Panc1 (cell line): ENCODE measurements at regions not wholly inside any gene's neighbourhood (a gene's known extent, or its start where the extent isn't known, plus 50 kb on each side); places are given as distances from the start of the nearest gene placed in this dataset.

ENCODE experiments used
- ATAC-seq: fragments of 200-7000 bp; cut with Tn5 transposase; 2 replicates; pipeline ENCODE4 v1.9.1; 2020; ENCODE audit warnings: mild to moderate bottlenecking, moderate library complexity
- BruUV-seq: library from RNA; stranded (reverse); fragments of 400-500 nt; replicated peaks from 2 replicates; lab custom pipeline; 2021; lab: Mats Ljungman, UMichigan
- CTCF ChIA-PET: fragments of 300-600 bp; sonication (Branson Sonifier 250); formaldehyde crosslinking; loops from one replicate; lab custom pipeline; 2022; ENCODE audit warnings: antibody characterized with exemption; lab: Charles Lee
- POLR2A ChIA-PET: fragments of 300-600 bp; sonication (Branson Sonifier 250); formaldehyde crosslinking; loops from one replicate; lab custom pipeline; 2022; ENCODE audit warnings: antibody characterized with exemption; lab: Charles Lee
- DNase-seq: peaks from one replicate; pipeline ENCODE4 v3.0.0-alpha.2; 2010; ENCODE audit warnings: low read depth, low spot score
- H3K27ac ChIP-seq: 2 replicates; pipeline ENCODE4 v1.5.1; 2011; ENCODE audit warnings: mild to moderate bottlenecking, low read length, inconsistent platforms
- H3K27me3 ChIP-seq: fragments of 200-500 bp; sonication (Bioruptor generic); 2 replicates; pipeline ENCODE4 v1.6.0; 2014; ENCODE audit warnings: low read length, inconsistent platforms; ENCODE audit not compliant: control insufficient read depth, insufficient read depth
- H3K36me3 ChIP-seq: fragments of 200-500 bp; sonication (Bioruptor generic); 2 replicates; pipeline ENCODE4 v1.5.1; 2014; ENCODE audit warnings: inconsistent platforms, mild to moderate bottlenecking, low read length, moderate library complexity; ENCODE audit not compliant: control insufficient read depth, insufficient read depth
- H3K4me1 ChIP-seq: 2 replicates; pipeline ENCODE4 v1.5.1; 2011; ENCODE audit warnings: inconsistent platforms, mild to moderate bottlenecking, low read length, moderate library complexity; ENCODE audit not compliant: control insufficient read depth, insufficient read depth
- H3K4me3 ChIP-seq, 2 experiments: 2 replicates each; pipeline ENCODE4 v1.5.1; 2011 to 2012; ENCODE audit warnings: low read depth in 2 of 2, low read length in 2 of 2, mild to moderate bottlenecking in 2 of 2, inconsistent platforms in 1 of 2, moderate library complexity in 1 of 2
- H3K9me3 ChIP-seq: fragments of 200-500 bp; sonication (Bioruptor generic); 2 replicates; pipeline ENCODE4 v1.5.1; 2014; ENCODE audit warnings: low read depth, mild to moderate bottlenecking, inconsistent platforms, low read length, moderate library complexity; ENCODE audit not compliant: control insufficient read depth, insufficient read depth
- CTCF ChIP-seq: fragments of 450-650 bp; IDR thresholded peaks from 2 replicates; pipeline ENCODE4 v1.5.1; 2017; ENCODE audit warnings: mild to moderate bottlenecking
- POLR2AphosphoS5 ChIP-seq: IDR thresholded peaks from 2 replicates; pipeline ENCODE4 v1.6.1; 2012; ENCODE audit warnings: mild to moderate bottlenecking, low read depth, low read length, moderate library complexity
- SIN3A ChIP-seq: IDR thresholded peaks from 2 replicates; pipeline ENCODE4 v1.6.1; 2012; ENCODE audit warnings: low read depth, mild to moderate bottlenecking, low read length, moderate library complexity, borderline replicate concordance; ENCODE audit not compliant: insufficient read depth
- TCF7L2 ChIP-seq: IDR thresholded peaks from 2 replicates; pipeline ENCODE4 v1.6.1; 2011; ENCODE audit warnings: mild to moderate bottlenecking, low read depth, low read length, inconsistent platforms
- in situ Hi-C: cut with HindIII; loops from 2 replicates; pipeline ENCODE4 v1.10.0; 2016; ENCODE audit warnings: low sequenced_read_pairs, low pct_unique_long_range_greater_than_20kb
- intact Hi-C: fragments of 100-400 bp; cut with micrococcal nuclease; formaldehyde crosslinking; loops from one replicate; pipeline ENCODE4 v1.10.0; 2022; ENCODE audit not compliant: unreplicated experiment
- TF ChIP-seq, protein P1 (sequence below), 2 experiments: IDR thresholded peaks; 2 replicates each; pipeline ENCODE4 v1.6.1; 2011 to 2012; ENCODE audit warnings: low read depth in 2 of 2, control low read depth in 1 of 2, low read length in 1 of 2, mild to moderate bottlenecking in 1 of 2, moderate library complexity in 1 of 2; ENCODE audit not compliant: insufficient read depth in 1 of 2

GRCh38 chr5:28190011-28190410 lies 1151.6 kb upstream of the CDH9 start:
- POLR2A ChIA-PET: no interaction called here
- no peaks in the 10 kb centered on the region for H3K9me3 ChIP-seq
- no TSS peak for BruUV-seq
- in situ Hi-C loops (no loop called here), intact Hi-C loops (no loop called here)
- no peaks in the 10 kb centered on the region; the same call in 1 of the 2 replicates for H3K4me1 ChIP-seq
- ATAC-seq: no peak
- CTCF ChIA-PET: no interaction called here
- no peaks in the 10 kb centered on the region for H3K27me3 ChIP-seq
- H3K36me3 ChIP-seq: no peaks in the 10 kb centered on the region
- TF ChIP-seq, protein P1, sequence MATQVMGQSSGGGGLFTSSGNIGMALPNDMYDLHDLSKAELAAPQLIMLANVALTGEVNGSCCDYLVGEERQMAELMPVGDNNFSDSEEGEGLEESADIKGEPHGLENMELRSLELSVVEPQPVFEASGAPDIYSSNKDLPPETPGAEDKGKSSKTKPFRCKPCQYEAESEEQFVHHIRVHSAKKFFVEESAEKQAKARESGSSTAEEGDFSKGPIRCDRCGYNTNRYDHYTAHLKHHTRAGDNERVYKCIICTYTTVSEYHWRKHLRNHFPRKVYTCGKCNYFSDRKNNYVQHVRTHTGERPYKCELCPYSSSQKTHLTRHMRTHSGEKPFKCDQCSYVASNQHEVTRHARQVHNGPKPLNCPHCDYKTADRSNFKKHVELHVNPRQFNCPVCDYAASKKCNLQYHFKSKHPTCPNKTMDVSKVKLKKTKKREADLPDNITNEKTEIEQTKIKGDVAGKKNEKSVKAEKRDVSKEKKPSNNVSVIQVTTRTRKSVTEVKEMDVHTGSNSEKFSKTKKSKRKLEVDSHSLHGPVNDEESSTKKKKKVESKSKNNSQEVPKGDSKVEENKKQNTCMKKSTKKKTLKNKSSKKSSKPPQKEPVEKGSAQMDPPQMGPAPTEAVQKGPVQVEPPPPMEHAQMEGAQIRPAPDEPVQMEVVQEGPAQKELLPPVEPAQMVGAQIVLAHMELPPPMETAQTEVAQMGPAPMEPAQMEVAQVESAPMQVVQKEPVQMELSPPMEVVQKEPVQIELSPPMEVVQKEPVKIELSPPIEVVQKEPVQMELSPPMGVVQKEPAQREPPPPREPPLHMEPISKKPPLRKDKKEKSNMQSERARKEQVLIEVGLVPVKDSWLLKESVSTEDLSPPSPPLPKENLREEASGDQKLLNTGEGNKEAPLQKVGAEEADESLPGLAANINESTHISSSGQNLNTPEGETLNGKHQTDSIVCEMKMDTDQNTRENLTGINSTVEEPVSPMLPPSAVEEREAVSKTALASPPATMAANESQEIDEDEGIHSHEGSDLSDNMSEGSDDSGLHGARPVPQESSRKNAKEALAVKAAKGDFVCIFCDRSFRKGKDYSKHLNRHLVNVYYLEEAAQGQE (IDR thresholded peaks at IDR 0.05; ENCODE audit: insufficient read depth in 1 of 2, low read depth in 2 of 2, low read length in 1 of 2): no peak
- TF ChIP-seq SIN3A (no peak), POLR2AphosphoS5 (no peak), TCF7L2 (peak; percentile 86), CTCF (no peak)
- H3K27ac ChIP-seq: peak overlapping the region; percentile 23; the same call in 1 of the 2 replicates
- no peak for DNase-seq
- no peak overlapping the region for H3K4me3 ChIP-seq

DNA sequence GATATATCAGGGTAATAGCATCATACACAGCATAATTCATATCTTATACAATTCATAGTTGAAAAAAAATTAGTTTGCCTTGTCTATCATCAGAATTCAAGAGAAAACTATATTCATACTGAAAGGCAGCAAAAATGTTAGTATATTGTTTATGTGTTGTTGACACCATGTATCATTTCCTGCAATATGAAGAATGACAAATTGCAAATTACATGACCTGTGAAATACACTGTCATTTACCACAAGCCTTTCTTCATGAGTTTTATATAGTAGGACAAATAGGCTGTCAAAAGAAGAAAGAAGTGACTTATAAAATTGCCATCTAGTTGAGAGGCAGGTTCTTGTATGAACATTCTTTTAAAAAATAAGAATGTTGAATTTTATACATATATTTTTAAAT lies 1136.3 kb upstream of the CDH9 start:
- ChIA-PET CTCF (no interaction called here), POLR2A (no interaction called here)
- TF ChIP-seq, protein P1 (IDR thresholded peaks at IDR 0.05; ENCODE audit: insufficient read depth in 1 of 2, low read depth in 2 of 2, low read length in 1 of 2): no peak
- no peak overlapping the region for H3K4me3 ChIP-seq
- H3K36me3 ChIP-seq: no peaks in the 10 kb centered on the region
- ATAC-seq: no peak
- no peaks in the 10 kb centered on the region for H3K9me3 ChIP-seq
- intact Hi-C loops: no loop called here
- in situ Hi-C loops: no loop called here
- DNase-seq: no peak
- no peaks in the 10 kb centered on the region for H3K27me3 ChIP-seq
- no peaks in the 10 kb centered on the region for H3K4me1 ChIP-seq
- BruUV-seq: no TSS peak
- no peak overlapping the region for H3K27ac ChIP-seq
